Thyroid gland (tissue), 4 donors: ENCODE measurements at regions not wholly inside any gene's neighbourhood (a gene's known extent, or its start where the extent isn't known, plus 50 kb on each side); places are given as distances from the start of the nearest gene placed in this dataset.

Experiments
- CTCF ChIP-seq, 6 experiments: fragments of 200-600 bp in 3 of 6; fragments of 450-650 bp in 3 of 6; sonication (generic) in 3 of 6; IDR thresholded peaks; one replicate each; pipeline ENCODE4 v1.5.1; 2016 to 2019; ENCODE audit warnings: antibody characterized with exemption in 6 of 6, mild to moderate bottlenecking in 2 of 6, inconsistent platforms in 1 of 6, moderate library complexity in 1 of 6
- POLR2A ChIP-seq, 2 donors: fragments of 450-650 bp; IDR thresholded peaks; one replicate each; pipeline ENCODE4 v1.6.1; 2017; ENCODE audit warnings: antibody characterized with exemption in 2 of 2, mild to moderate bottlenecking in 2 of 2, moderate library complexity in 1 of 2

GRCh38 chrX:139187738-139188137 is 342.8 kb upstream of the F9 start:
- TF ChIP-seq POLR2A (IDR thresholded peaks at IDR 0.05) (no peak), CTCF (IDR thresholded peaks at IDR 0.05) (no peak)
